Activated effector memory CD4-positive, alpha-beta T cell treated with anti-CD3 and anti-CD28 coated beads, Interleukin-2, amount 50 U/mL, for 16 hours (primary cell): ENCODE measurements at regions not wholly inside any gene's neighbourhood (a gene's known extent, or its start where the extent isn't known, plus 50 kb on each side); places are given as distances from the start of the nearest gene placed in this dataset.

Experiments
- DNase-seq: peaks from one replicate; pipeline ENCODE4 v3.0.0-alpha.2; 2020

DNA sequence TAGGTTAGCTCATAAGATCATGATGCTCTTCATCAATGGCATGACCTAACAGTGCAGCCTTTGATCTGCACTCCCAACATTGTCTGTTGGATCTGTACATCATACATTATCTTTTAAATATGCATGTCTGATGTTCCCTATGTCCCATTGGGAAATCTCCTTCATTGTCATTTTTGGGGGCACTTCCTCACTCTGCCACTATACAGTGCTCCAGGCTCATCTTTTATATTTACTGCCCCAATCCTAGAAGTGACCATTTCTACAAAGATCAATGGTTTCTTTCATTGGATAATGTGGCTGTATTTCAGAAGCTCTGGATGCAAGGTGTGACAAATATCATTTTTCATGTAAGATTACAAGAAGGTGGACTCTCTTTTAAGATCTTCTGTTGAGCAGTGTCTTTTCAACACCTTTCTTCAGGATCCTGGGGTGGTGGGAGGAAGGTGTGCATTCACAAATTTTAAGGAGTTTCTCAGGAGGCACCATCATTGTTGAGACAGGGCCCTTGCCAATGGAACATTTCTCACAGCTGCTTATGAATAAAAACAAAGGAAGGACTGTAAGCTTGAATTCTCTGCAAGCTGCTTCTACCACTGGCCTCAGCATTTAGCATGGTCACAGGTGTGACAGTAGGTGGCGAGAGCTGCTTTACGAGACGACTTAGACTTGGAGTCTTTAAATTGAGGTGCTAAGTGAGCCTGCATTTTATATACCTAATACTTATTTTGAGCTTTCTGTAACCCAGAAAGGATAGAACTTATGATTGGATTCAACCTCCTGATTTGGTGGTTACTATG lies 403.0 kb downstream of the LMO7 start:
- no peak for DNase-seq

DNA sequence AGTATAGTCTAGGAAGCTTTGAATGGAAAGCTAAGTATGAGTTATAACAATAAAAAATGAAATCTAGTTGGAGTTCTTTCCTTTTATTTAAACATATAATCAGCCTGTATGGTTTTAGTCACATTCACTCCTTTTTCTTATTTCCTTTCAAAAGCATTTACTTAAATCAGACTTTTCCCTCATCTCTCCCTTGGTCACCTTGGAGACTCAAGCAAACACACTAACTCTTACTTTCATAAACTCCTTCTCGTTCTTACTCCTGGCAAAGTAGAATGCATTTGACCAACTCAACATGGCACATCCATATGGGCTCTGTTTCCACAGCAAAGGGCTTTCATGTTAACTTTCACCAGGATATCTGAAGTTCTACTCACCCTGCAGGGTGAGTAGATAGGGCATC lies 400.0 kb downstream of the LMO7 start:
- no peak for DNase-seq

GRCh38 chr13:76035711-76036110 lies 399.6 kb downstream of the LMO7 start:
- no peak for DNase-seq

DNA sequence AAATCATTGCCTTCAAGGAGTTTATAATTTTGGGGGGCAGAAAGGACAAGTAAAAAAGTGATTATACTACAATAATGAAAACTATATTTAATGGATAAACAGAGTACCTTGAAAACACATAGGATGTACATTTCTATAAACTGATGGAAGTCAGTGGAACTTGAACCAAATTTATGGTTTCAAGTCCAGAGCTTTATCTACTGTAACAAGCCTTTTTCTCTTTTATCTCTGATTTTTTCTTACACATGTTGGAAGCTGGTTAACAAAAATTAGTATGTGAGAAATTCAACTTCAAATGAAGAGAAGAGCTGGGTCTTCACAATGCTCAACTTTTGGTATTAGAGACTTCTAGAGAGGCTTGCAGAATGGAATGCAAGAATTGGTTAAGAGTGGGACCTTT lies 393.6 kb downstream of the LMO7 start:
- DNase-seq: no peak

DNA sequence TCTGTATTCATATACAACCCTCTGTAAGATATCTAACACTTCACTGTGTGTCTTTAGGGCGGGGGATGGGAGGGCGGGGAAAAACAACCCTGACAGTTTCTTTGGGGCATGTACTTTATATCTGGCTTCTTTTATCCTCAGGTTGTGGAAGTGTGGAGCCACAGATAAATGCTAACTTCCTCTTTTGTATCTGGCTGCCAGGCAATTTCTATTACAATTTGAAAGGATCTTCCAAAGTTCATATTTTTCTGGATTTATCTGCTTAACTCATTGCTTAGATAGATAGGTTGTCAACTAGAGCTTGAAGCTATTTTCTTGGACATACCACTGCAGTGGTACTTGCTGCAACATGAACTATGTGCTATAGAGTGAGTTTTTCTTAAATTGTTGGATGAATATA lies 393.0 kb downstream of the LMO7 start:
- DNase-seq: no peak

GRCh38 chr13:76027131-76027530 lies 391.0 kb downstream of the LMO7 start:
- no peak for DNase-seq

DNA sequence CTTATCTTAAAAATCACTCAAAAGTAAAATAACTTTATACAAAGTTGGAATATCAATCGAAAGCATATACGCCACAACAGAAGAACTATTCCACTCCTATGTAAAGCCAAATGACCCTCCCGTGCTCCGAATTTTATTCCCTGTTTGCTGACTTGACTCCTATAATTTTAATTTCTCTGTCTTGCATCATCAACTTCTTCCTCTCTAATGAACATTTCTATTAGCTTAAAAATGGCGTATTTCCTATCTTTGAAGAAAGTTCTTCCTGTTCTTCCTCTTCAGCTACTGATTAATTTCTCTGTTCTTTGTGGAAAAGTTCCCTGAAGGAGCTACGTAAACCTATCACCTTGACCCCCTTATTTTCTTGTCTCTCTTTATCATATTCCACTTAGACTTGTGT lies 389.3 kb downstream of the LMO7 start:
- DNase-seq: no peak

GRCh38 chr13:76024151-76024550 lies 388.0 kb downstream of the LMO7 start:
- no peak for DNase-seq

DNA sequence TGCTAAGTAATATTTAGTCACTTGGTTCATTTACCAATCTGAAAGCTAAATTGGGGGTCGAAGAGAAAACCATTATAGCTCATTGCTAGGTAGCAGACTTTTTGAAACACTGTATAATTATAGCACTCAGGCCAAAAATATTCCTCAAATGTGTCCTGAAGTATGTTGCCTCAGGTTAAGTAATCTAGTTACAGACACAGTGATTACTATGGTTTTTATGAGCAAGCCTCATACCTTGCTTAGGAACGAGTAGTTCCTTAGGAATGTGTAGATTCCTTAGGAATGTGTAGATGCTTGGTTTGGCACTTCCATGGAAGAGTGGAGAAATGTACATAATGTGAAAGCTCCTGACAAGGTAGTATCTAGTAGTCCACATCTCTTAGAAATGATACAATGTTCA lies 387.5 kb downstream of the LMO7 start:
- DNase-seq: no peak

- DNase-seq: no peak
These were observed 384.4 kb downstream of the LMO7 start for GRCh38 chr13:76020421-76020955.

GRCh38 chr13:76019421-76020044 lies 383.4 kb downstream of the LMO7 start:
- no peak for DNase-seq

DNA sequence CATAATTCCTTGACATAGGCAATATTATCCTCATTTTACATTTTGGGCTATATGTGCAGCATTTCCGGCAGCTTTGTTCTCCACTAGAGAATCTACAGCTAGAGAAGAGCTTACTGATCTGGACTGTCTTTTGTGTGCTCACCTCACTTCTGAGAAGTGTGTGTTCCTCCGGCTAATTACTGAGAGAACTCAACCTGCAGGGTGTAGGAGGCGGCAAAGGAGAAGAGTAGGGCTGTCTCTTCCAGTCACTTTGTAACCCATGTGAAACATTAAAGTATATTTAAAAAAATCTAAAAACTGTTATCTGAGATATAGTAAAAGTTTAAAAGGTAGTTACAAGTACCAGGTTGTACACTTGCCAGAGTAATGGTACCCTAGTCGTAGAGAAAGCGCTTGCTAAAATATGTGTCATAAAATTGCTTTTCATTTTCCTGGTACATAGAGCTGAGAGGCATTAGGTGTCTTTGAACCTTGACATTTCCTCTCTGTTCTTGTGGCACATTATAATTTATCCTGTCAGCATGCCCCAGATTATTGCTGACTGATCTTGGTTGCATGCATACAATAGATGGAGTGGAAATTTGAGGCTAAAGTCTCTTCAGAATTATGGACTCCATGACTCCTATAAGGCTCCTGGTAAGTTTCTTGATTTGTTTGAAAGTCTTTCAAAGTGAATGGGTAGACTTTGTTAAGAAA lies 381.9 kb downstream of the LMO7 start:
- DNase-seq: no peak

GRCh38 chr13:76016799-76017400 lies 380.8 kb downstream of the LMO7 start:
- DNase-seq: no peak

GRCh38 chr13:76014406-76015318 lies 378.5 kb downstream of the LMO7 start:
- DNase-seq: no peak

GRCh38 chr13:76012091-76012721 lies 376.1 kb downstream of the LMO7 start:
- DNase-seq: no peak

DNA sequence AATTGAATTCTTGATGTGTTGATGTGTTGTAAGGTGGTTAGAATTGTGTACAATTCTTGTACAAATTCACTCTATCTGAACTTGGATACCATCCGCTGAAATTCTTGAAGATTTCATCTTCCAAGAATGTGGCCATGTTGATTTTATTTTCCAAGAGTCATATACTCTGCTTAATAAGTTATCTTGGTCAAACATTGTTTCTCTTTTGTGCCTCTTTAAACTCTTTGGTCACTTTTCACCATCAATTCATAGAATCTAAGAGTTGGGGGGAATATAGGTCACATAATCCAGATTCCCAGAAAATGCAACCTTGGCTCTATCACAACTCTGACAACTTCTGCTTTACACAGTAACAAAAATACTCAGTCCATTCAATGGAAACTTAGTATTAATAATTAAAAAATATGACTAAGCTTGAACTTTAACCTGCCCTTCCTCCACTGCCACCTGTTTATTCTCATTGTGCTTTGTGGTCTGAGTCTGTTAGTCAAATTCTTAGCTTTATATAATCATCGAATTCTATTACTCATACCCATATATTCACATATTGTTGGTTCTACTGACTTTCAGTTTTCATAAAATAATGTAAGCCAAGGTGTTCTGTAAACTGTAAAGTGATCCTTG lies 373.2 kb downstream of the LMO7 start:
- no peak for DNase-seq

GRCh38 chr13:76004416-76004815 lies 368.3 kb downstream of the LMO7 start:
- no peak for DNase-seq

- no peak for DNase-seq
These were observed 364.0 kb downstream of the LMO7 start for GRCh38 chr13:76000131-76000530.

DNA sequence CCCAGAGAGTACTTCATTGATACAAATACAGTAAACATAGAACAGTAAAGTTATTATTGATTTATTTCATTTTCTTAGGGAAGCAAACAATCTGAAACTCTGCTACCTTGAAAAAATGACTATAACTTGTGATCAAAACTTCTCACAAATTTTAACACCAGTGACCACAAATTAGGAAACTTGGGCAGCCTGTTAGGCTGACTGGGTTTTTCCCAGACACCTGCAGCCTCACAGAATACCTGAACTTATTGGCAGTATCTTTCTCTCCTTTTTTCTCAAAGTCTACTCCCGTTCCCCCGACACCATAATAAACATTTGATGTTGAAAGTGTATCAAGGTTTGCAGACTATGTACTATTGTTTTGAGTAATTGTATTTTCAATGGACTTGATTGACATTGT lies 360.5 kb downstream of the LMO7 start:
- no peak for DNase-seq

GRCh38 chr13:75995966-75996365 lies 359.8 kb downstream of the LMO7 start:
- no peak for DNase-seq

DNA sequence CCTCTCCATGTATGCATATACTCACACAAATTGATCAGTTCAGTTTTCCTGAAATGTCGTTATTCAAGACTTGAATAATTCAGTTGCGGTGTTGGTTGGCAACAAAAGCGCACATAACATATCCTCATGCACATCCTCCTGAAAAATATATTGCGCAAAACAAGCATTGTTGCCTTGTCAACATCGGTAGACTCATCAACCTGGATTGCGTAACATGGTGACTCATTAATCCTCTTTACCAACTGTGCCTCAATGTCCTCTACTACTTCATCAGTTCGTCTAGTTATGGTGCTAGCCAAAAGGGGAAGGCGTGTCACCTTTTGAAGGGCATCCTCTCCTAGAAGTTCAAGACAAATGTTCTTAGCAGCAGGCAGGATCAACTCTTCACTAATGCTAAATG lies 357.7 kb downstream of the LMO7 start:
- DNase-seq: no peak
